BLaER1 treated with 17β-estradiol and CSF1 and Interleukin-3, amounts not matched to agents 10 nM and 100 nM (cell line): ENCODE measurements at regions not wholly inside any gene's neighbourhood (a gene's known extent, or its start where the extent isn't known, plus 50 kb on each side); places are given as distances from the start of the nearest gene placed in this dataset.
"Not testable (repeated sequence)": the region's sequence is repeated elsewhere in the genome, so short reads cannot be mapped to it uniquely, and the experiment has no call there.

Source experiments
- H3K27ac ChIP-seq, 11 experiments: shearing (Covaris generic); formaldehyde crosslinking; 2 replicates each; pipeline ENCODE4 v1.8.1; 2022
- H3K27me3 ChIP-seq, 11 experiments: shearing (Covaris generic); formaldehyde crosslinking; 2 replicates each; pipeline ENCODE4 v1.8.1; 2022
- H3K36me3 ChIP-seq, 11 experiments: shearing (Covaris generic); formaldehyde crosslinking; 2 replicates each; pipeline ENCODE4 v1.8.1; 2022
- H3K4me1 ChIP-seq, 10 experiments: shearing (Covaris generic); formaldehyde crosslinking; 2 replicates each; pipeline ENCODE4 v1.8.1; 2022
- H3K4me2 ChIP-seq, 11 experiments: shearing (Covaris generic); formaldehyde crosslinking; 2 replicates each; pipeline ENCODE4 v1.8.1; 2022
- H3K4me3 ChIP-seq, 10 experiments: shearing (Covaris generic); formaldehyde crosslinking; 2 replicates each; pipeline ENCODE4 v1.8.1; 2022
- H3K9ac ChIP-seq, 11 experiments: shearing (Covaris generic); formaldehyde crosslinking; 2 replicates each; pipeline ENCODE4 v1.8.1; 2022
- H3K9me3 ChIP-seq, 11 experiments: shearing (Covaris generic); formaldehyde crosslinking; replicated peaks in 1 of 11; 2 replicates each; pipeline ENCODE4 v1.8.1; 2022
- H4K20me1 ChIP-seq, 11 experiments: shearing (Covaris generic); formaldehyde crosslinking; 2 replicates each; pipeline ENCODE4 v1.8.1; 2022
- Cebpa-rat ChIP-seq, 11 experiments: shearing (Covaris generic); IDR thresholded peaks; 2 replicates each; pipeline ENCODE4 v1.8.1; 2022

GRCh38 chrX:82748906-82749505 lies 759.1 kb upstream of the POU3F4 start:
- H3K27ac ChIP-seq = no peak overlapping the region

GRCh38 chrX:82756272-82756671 lies 751.8 kb upstream of the POU3F4 start:
- Histone ChIP-seq H3K4me3 (no peak overlapping the region), H3K27ac (no peak overlapping the region), H3K9ac (no peak overlapping the region), H3K4me1 (peaks cover 0 to 29% (median 0%) of the 10 kb centered on the region in 10 experiments; a peak in 5 of 20 replicates), H3K27me3 (peaks cover 29 to 88% (median 71%) of the 10 kb centered on the region in 11 experiments; a peak in 21 of 22 replicates), H3K4me2 (no peak overlapping the region), H3K9me3 (peaks cover 0 to 4% (median 0%) of the 10 kb centered on the region in 11 experiments; a peak in 2 of 22 replicates), H4K20me1 (no peaks in the 10 kb centered on the region; a peak in 1 of 22 replicates), H3K36me3 (no peaks in the 10 kb centered on the region)
- no peak for TF ChIP-seq Cebpa-rat (IDR thresholded peaks at IDR 0.05)

More at GRCh38 chrX:82748906-82749505, 759.1 kb upstream of the POU3F4 start:
- Histone ChIP-seq H3K36me3 (no peaks in the 10 kb centered on the region), H3K4me2 (peak overlapping the region in 1 of 11 experiments; percentile 3; a peak in 1 of 22 replicates), H4K20me1 (no peaks in the 10 kb centered on the region), H3K4me1 (peaks cover 0 to 29% (median 7%) of the 10 kb centered on the region in 10 experiments; a peak in 11 of 20 replicates), H3K9me3 (peaks cover 0 to 6% (median 0%) of the 10 kb centered on the region in 11 experiments; a peak in 3 of 22 replicates), H3K9ac (no peak overlapping the region), H3K27me3 (peaks cover 29 to 87% (median 77%) of the 10 kb centered on the region in 11 experiments), H3K4me3 (no peak overlapping the region)
- no peak for TF ChIP-seq Cebpa-rat (IDR thresholded peaks at IDR 0.05)

GRCh38 chrX:82757614-82758013 lies 750.5 kb upstream of the POU3F4 start:
- peaks cover 0 to 29% (median 0%) of the 10 kb centered on the region in 10 experiments; a peak in 5 of 20 replicates for H3K4me1 ChIP-seq
- no peak overlapping the region for H3K9ac ChIP-seq
- peak overlapping the region in 2 of 11 experiments; percentile 14 to 35; a peak in 3 of 22 replicates for H3K4me2 ChIP-seq
- H3K4me3 ChIP-seq = no peak overlapping the region
- peaks cover 0 to 4% (median 0%) of the 10 kb centered on the region in 11 experiments; a peak in 2 of 22 replicates for H3K9me3 ChIP-seq
- no peak for TF ChIP-seq Cebpa-rat (IDR thresholded peaks at IDR 0.05)
- no peak overlapping the region for H3K27ac ChIP-seq
- H4K20me1 ChIP-seq = no peaks in the 10 kb centered on the region; a peak in 1 of 22 replicates
- H3K27me3 ChIP-seq = peaks cover 26 to 87% (median 66%) of the 10 kb centered on the region in 11 experiments; a peak in 21 of 22 replicates
- no peaks in the 10 kb centered on the region for H3K36me3 ChIP-seq

- Histone ChIP-seq H3K36me3 (no peaks in the 10 kb centered on the region), H3K4me2 (no peak overlapping the region)
- TF ChIP-seq Cebpa-rat (IDR thresholded peaks at IDR 0.05) = no peak
Observed at GRCh38 chrX:82764521-82764920, 743.6 kb upstream of the POU3F4 start.

GRCh38 chrX:82765811-82766210 lies 742.3 kb upstream of the POU3F4 start:
- Histone ChIP-seq H3K4me1 (peaks cover 0 to 12% (median 0%) of the 10 kb centered on the region in 10 experiments; a peak in 2 of 20 replicates), H3K9ac (no peak overlapping the region), H3K27ac (0 out of 22 replicates have a peak overlapping the region, but pooled peaks of 1 of the 11 experiments have one; percentile 9), H3K4me2 (no peak overlapping the region), H3K27me3 (peaks cover 11 to 69% (median 23%) of the 10 kb centered on the region in 11 experiments; a peak in 17 of 22 replicates), H3K36me3 (no peaks in the 10 kb centered on the region), H3K9me3 (peaks cover 14 to 44% (median 20%) of the 10 kb centered on the region in 11 experiments), H4K20me1 (no peaks in the 10 kb centered on the region), H3K4me3 (no peak overlapping the region)
- no peak for TF ChIP-seq Cebpa-rat (IDR thresholded peaks at IDR 0.05)

More at GRCh38 chrX:82764521-82764920, 743.6 kb upstream of the POU3F4 start:
- H3K4me1 ChIP-seq = peaks cover 0 to 12% (median 0%) of the 10 kb centered on the region in 10 experiments; a peak in 2 of 20 replicates
- no peak overlapping the region for H3K27ac ChIP-seq
- H3K27me3 ChIP-seq = peaks cover 14 to 71% (median 26%) of the 10 kb centered on the region in 11 experiments; a peak in 18 of 22 replicates
- H4K20me1 ChIP-seq = no peaks in the 10 kb centered on the region
- H3K9me3 ChIP-seq = peaks cover 14 to 33% (median 17%) of the 10 kb centered on the region in 11 experiments
- no peak overlapping the region for H3K4me3 ChIP-seq
- no peak overlapping the region for H3K9ac ChIP-seq

- Histone ChIP-seq H3K4me3 (no peak overlapping the region), H3K4me1 (no peaks in the 10 kb centered on the region), H3K4me2 (no peak overlapping the region), H3K9me3 (peaks cover 6 to 45% (median 16%) of the 10 kb centered on the region in 11 experiments; a peak in 17 of 22 replicates), H4K20me1 (no peaks in the 10 kb centered on the region), H3K36me3 (no peaks in the 10 kb centered on the region), H3K27me3 (peaks cover 10 to 78% (median 50%) of the 10 kb centered on the region in 11 experiments; a peak in 20 of 22 replicates), H3K9ac (no peak overlapping the region), H3K27ac (no peak overlapping the region)
- no peak for TF ChIP-seq Cebpa-rat (IDR thresholded peaks at IDR 0.05)
Observed at GRCh38 chrX:82775426-82775825, 732.7 kb upstream of the POU3F4 start.

- no peak for TF ChIP-seq Cebpa-rat (IDR thresholded peaks at IDR 0.05)
- peaks cover 28 to 35% (median 31%) of the 10 kb centered on the region in 11 experiments for H3K9me3 ChIP-seq
- no peak overlapping the region for H3K9ac ChIP-seq
- H3K27me3 ChIP-seq = peaks cover 10 to 68% (median 50%) of the 10 kb centered on the region in 11 experiments; a peak in 20 of 22 replicates
- no peak overlapping the region for H3K4me3 ChIP-seq
- H3K4me2 ChIP-seq = no peak overlapping the region
- no peak overlapping the region for H3K27ac ChIP-seq
- H3K4me1 ChIP-seq = no peaks in the 10 kb centered on the region
- H3K36me3 ChIP-seq = no peaks in the 10 kb centered on the region
- no peaks in the 10 kb centered on the region for H4K20me1 ChIP-seq
Observed at GRCh38 chrX:82782014-82782413, 726.1 kb upstream of the POU3F4 start.

GRCh38 chrX:82812902-82813301 lies 695.2 kb upstream of the POU3F4 start:
- H3K4me2 ChIP-seq, H3K9ac ChIP-seq, H4K20me1 ChIP-seq, H3K27ac ChIP-seq, H3K4me1 ChIP-seq, H3K36me3 ChIP-seq, H3K4me3 ChIP-seq: not testable (repeated sequence)
- Histone ChIP-seq H3K27me3 (peaks cover 42 to 82% (median 72%) of the 10 kb centered on the region in 11 experiments), H3K9me3 (peaks cover 4 to 22% (median 11%) of the 10 kb centered on the region in 11 experiments; a peak in 16 of 22 replicates)

- peaks cover 0 to 3% (median 0%) of the 10 kb centered on the region in 10 experiments; a peak in 2 of 20 replicates for H3K4me1 ChIP-seq
- no peak overlapping the region for H3K4me3 ChIP-seq
- H3K27ac ChIP-seq = no peak overlapping the region
- H3K9ac ChIP-seq = no peak overlapping the region
- TF ChIP-seq Cebpa-rat (IDR thresholded peaks at IDR 0.05) = no peak
- peaks cover 4 to 22% (median 11%) of the 10 kb centered on the region in 11 experiments; a peak in 16 of 22 replicates for H3K9me3 ChIP-seq
- H4K20me1 ChIP-seq = no peaks in the 10 kb centered on the region
- no peak overlapping the region for H3K4me2 ChIP-seq
- no peaks in the 10 kb centered on the region for H3K36me3 ChIP-seq
- peaks cover 49 to 82% (median 73%) of the 10 kb centered on the region in 11 experiments for H3K27me3 ChIP-seq
Observed at GRCh38 chrX:82813671-82814078, 694.4 kb upstream of the POU3F4 start.
